ENCODE measurements at regions not wholly inside any gene's neighbourhood (a gene's known extent, or its start where the extent isn't known, plus 50 kb on each side); places are given as distances from the start of the nearest gene placed in this dataset.

DNA sequence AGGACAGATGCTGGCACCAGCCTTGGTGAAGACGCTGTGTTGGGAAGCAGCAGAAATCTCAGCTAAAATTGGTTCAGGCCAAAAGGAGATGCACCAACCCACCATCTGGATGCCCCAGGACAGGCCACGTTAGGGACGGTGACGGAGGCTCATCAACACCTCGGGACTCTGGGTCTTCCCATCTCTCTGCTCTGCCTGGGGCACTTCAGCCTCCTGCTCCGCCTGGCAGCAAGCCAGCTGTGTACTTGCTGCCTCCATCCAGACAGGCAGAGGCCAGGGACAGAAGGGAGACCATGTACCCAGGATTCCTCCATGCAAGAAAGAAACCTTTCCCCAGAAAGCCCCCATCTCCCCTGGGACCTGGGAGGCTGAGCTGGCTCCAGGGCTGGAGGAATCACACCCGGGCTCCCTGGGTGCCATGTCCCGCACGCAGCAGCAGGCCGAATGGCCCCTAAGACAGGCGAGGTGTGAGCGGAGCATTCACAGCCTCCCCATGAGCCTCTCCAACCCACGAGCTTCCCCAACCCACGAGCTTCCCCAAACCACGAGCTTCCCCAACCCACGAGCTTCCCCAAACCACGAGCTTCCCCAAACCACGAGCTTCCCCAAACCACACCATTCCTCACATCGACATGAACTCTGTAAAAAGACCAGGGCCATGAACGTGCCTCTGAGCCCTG lies 274.5 kb downstream of the C16orf95 start:
- no peak for TF ChIP-seq EZH2phosphoT487 (IDR thresholded peaks at IDR 0.05; ENCODE audit: low read depth, severe bottlenecking, unreplicated experiment)
- TF ChIP-seq EZH2 (IDR thresholded peaks at IDR 0.05; ENCODE audit: borderline replicate concordance), result no peak
- Histone ChIP-seq H3K27me3 (peaks cover 20% of the 10 kb centered on the region), H2AFZ (no peak overlapping the region), H3K4me3 (no peak overlapping the region), H3K9me3 (ENCODE audit: low read depth) (no peaks in the 10 kb centered on the region), H3K4me2 (no peak overlapping the region), H3K4me1 (ENCODE audit: insufficient read depth) (no peaks in the 10 kb centered on the region), H3K79me2 (no peaks in the 10 kb centered on the region), H3K36me3 (replicated peaks; ENCODE audit: insufficient read depth, low read depth) (no peaks in the 10 kb centered on the region), H3K27ac (no peak overlapping the region), H3K9me2 (replicated peaks; ENCODE audit: insufficient read depth) (no peaks in the 10 kb centered on the region), H4K20me1 (ENCODE audit: insufficient read depth, poor library complexity, severe bottlenecking) (no peaks in the 10 kb centered on the region)
- 72% methylated on average over 20 of the region's 20 CpGs for WGBS (ENCODE audit: low lambda C conversion rate, missing lambda C conversion rate)
- no peak for DNase-seq (ENCODE audit: low spot score)

DNA sequence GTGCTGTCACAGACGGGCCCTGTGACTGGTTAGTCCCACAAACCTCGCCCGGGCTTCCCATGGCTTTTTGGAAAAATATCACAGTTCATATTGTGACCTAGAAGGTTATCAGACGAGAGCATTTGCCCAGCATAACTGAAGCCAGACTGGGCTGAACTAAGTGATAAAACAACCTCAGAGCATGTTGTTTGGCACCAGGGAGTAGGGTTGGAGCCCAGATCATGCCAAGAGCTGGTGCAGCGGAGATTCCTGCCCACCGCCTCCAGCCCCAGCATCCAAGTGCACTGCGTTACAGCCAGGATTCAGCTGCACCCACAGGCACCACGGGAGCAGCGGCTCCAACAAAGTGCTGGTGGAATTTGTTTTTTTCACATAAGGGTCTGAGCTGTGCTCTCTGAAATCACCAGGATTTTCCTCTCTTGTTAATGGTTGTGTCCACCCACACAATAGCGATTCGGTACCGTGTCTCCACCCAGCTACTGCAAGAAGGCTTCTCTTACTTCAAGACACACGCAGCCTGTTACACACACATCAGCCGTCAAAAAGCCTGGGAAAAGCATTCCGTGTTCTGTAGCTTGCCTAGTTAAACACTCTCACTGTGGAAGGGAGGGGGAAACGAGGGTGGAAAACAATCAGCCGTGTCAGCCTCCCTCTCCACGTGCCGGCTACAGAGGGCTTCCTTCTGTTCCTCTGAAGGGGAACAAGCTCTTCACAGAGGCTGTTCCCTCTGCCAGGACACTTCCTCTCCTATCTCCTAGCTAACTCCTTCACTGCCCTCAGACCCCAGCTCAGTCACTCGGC lies 273.8 kb downstream of the C16orf95 start:
- Histone ChIP-seq H3K9me2 (replicated peaks; ENCODE audit: insufficient read depth) (no peaks in the 10 kb centered on the region), H2AFZ (no peak overlapping the region), H3K27ac (no peak overlapping the region), H3K4me2 (no peak overlapping the region), H3K36me3 (replicated peaks; ENCODE audit: insufficient read depth, low read depth) (no peaks in the 10 kb centered on the region), H4K20me1 (ENCODE audit: insufficient read depth, poor library complexity, severe bottlenecking) (no peaks in the 10 kb centered on the region), H3K79me2 (no peaks in the 10 kb centered on the region), H3K27me3 (peaks cover 24% of the 10 kb centered on the region), H3K4me3 (no peak overlapping the region), H3K4me1 (ENCODE audit: insufficient read depth) (no peaks in the 10 kb centered on the region), H3K9me3 (ENCODE audit: low read depth) (no peaks in the 10 kb centered on the region)
- TF ChIP-seq EZH2 (IDR thresholded peaks at IDR 0.05; ENCODE audit: borderline replicate concordance), result no peak
- TF ChIP-seq, protein P1, sequence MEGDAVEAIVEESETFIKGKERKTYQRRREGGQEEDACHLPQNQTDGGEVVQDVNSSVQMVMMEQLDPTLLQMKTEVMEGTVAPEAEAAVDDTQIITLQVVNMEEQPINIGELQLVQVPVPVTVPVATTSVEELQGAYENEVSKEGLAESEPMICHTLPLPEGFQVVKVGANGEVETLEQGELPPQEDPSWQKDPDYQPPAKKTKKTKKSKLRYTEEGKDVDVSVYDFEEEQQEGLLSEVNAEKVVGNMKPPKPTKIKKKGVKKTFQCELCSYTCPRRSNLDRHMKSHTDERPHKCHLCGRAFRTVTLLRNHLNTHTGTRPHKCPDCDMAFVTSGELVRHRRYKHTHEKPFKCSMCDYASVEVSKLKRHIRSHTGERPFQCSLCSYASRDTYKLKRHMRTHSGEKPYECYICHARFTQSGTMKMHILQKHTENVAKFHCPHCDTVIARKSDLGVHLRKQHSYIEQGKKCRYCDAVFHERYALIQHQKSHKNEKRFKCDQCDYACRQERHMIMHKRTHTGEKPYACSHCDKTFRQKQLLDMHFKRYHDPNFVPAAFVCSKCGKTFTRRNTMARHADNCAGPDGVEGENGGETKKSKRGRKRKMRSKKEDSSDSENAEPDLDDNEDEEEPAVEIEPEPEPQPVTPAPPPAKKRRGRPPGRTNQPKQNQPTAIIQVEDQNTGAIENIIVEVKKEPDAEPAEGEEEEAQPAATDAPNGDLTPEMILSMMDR (IDR thresholded peaks at IDR 0.05; ENCODE audit: poor library complexity), result no peak
- no peak for TF ChIP-seq EZH2phosphoT487 (IDR thresholded peaks at IDR 0.05; ENCODE audit: low read depth, severe bottlenecking, unreplicated experiment)
- 59% methylated on average over 20 of the region's 20 CpGs for WGBS (ENCODE audit: low lambda C conversion rate, missing lambda C conversion rate)
- DNase-seq (ENCODE audit: low spot score), result no peak

DNA sequence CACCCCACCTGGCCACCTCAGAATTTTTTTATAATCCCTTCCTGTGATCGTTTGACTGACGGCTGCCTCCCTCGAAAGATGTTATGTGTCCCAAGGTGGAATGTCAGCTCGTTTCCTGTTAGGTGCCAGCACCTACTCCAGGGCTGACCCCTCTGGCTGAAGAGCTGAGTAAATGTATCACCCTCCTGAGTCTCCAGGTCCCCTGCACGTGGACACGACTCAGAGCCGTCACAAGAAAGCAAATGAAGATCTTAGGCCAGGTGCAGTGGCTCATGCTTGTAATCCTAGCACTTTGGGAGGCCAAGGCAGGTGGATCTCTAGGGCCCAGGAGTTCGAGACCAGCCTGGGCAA lies 273.2 kb downstream of the C16orf95 start:
- no peak for TF ChIP-seq EZH2 (IDR thresholded peaks at IDR 0.05; ENCODE audit: borderline replicate concordance)
- no peak for TF ChIP-seq EZH2phosphoT487 (IDR thresholded peaks at IDR 0.05; ENCODE audit: low read depth, severe bottlenecking, unreplicated experiment)
- TF ChIP-seq, protein P1 (IDR thresholded peaks at IDR 0.05; ENCODE audit: poor library complexity), result no peak
- H3K36me3 ChIP-seq (replicated peaks; ENCODE audit: insufficient read depth, low read depth), result no peaks in the 10 kb centered on the region
- H3K27me3 ChIP-seq, result peaks cover 26% of the 10 kb centered on the region
- H4K20me1 ChIP-seq (ENCODE audit: insufficient read depth, poor library complexity, severe bottlenecking), result no peaks in the 10 kb centered on the region
- H2AFZ ChIP-seq, result no peak overlapping the region
- H3K4me2 ChIP-seq, result no peak overlapping the region
- H3K79me2 ChIP-seq, result no peaks in the 10 kb centered on the region
- no peak for DNase-seq (ENCODE audit: low spot score)
- H3K27ac ChIP-seq, result no peak overlapping the region
- H3K9me2 ChIP-seq (replicated peaks; ENCODE audit: insufficient read depth), result no peaks in the 10 kb centered on the region
- H3K4me3 ChIP-seq, result no peak overlapping the region
- no peaks in the 10 kb centered on the region for H3K9me3 ChIP-seq (ENCODE audit: low read depth)
- H3K4me1 ChIP-seq (ENCODE audit: insufficient read depth), result no peaks in the 10 kb centered on the region
- WGBS (ENCODE audit: low lambda C conversion rate, missing lambda C conversion rate), result 57% methylated on average over 8 of the region's 8 CpGs

DNA sequence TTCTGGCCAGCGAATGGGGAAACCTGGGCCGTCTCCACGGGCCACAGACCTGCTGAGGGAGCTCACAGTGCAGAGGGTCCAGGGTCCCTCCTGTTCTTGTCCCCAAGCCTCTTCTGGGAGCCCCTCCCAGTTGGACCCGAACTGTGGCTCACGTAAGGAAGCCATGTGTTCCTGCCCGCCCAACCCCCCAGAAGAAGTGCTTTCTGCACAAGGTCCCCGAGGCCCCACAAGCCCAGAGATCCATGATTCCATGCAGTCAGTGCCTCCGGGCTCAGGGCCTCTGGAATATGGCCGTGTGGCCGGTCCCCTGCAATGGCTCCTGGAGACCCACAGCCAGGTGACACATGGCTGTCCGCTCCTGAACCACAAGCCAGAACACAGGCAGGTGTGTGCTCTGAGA lies 272.4 kb downstream of the C16orf95 start:
- no peaks in the 10 kb centered on the region for H3K9me2 ChIP-seq (replicated peaks; ENCODE audit: insufficient read depth)
- no peak overlapping the region for H3K27ac ChIP-seq
- TF ChIP-seq EZH2 (IDR thresholded peaks at IDR 0.05; ENCODE audit: borderline replicate concordance) (no peak), EZH2phosphoT487 (IDR thresholded peaks at IDR 0.05; ENCODE audit: low read depth, severe bottlenecking, unreplicated experiment) (no peak)
- TF ChIP-seq, protein P1 (IDR thresholded peaks at IDR 0.05; ENCODE audit: poor library complexity), result no peak
- no peak for DNase-seq (ENCODE audit: low spot score)
- WGBS (ENCODE audit: low lambda C conversion rate, missing lambda C conversion rate), result 92% methylated on average over 11 of the region's 11 CpGs
- H2AFZ ChIP-seq, result no peak overlapping the region
- H3K4me3 ChIP-seq, result no peak overlapping the region
- H3K4me2 ChIP-seq, result no peak overlapping the region
- no peaks in the 10 kb centered on the region for H3K36me3 ChIP-seq (replicated peaks; ENCODE audit: insufficient read depth, low read depth)
- no peaks in the 10 kb centered on the region for H3K9me3 ChIP-seq (ENCODE audit: low read depth)
- H3K79me2 ChIP-seq, result no peaks in the 10 kb centered on the region
- no peaks in the 10 kb centered on the region for H4K20me1 ChIP-seq (ENCODE audit: insufficient read depth, poor library complexity, severe bottlenecking)
- H3K27me3 ChIP-seq, result peaks cover 20% of the 10 kb centered on the region
- no peaks in the 10 kb centered on the region for H3K4me1 ChIP-seq (ENCODE audit: insufficient read depth)

All from hepatocyte (in vitro differentiated cells).